ENCODE measurements at regions not wholly inside any gene's neighbourhood (a gene's known extent, or its start where the extent isn't known, plus 50 kb on each side); places are given as distances from the start of the nearest gene placed in this dataset.

DNA sequence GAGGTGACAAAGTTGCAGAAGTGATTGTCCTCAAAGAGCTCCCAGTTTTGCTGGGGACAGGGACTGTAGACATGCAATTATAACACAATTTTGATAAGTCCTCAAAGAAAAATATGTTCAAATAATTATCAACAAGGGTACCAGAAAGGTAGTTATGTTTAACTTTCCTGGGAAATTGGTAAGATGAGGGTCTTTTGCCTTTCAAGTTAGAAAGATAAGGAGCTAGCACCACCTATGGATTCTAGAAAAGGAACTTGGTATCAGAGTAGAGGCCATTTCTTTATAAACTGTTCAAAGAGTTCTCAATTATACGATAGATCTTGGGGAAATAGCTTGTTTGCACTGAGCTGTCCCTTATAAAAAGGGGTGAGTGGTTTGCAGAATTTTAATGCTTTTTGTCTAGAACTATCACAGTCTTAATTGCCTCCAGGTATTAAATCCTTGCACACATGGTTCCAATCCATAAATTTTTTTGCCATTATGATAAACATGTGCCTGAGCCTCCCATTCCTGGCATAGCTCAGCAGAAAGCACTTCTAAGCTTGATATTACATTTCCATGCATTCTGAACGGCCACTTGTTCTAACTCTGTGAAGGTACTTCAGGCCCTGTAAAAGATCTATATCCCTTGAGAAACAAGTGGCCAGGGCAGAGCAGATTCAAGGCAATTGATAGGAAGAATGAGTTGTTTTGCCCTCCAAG, 247.5 kb upstream of the LRIG1 start:
- Histone ChIP-seq H2AFZ (ENCODE audit: low read length) (no peak overlapping the region), H4K20me1 (ENCODE audit: insufficient read depth, low read length) (no peaks in the 10 kb centered on the region), H3K4me3 (ENCODE audit: insufficient read depth, low read length) (no peak overlapping the region), H3K27me3 (ENCODE audit: insufficient read depth, low read length) (no peaks in the 10 kb centered on the region), H3K27ac (ENCODE audit: low read depth, low read length) (no peak overlapping the region), H3K9me3 (ENCODE audit: low read depth, low read length) (no peaks in the 10 kb centered on the region), H3K36me3 (ENCODE audit: insufficient read depth, low read length) (no peaks in the 10 kb centered on the region), H3K79me2 (ENCODE audit: insufficient read depth, low read length) (no peaks in the 10 kb centered on the region), H3K4me2 (ENCODE audit: insufficient read depth, low read length) (no peak overlapping the region), H3K4me1 (ENCODE audit: insufficient read depth, low read length) (no peaks in the 10 kb centered on the region)
- TF ChIP-seq, protein P1, sequence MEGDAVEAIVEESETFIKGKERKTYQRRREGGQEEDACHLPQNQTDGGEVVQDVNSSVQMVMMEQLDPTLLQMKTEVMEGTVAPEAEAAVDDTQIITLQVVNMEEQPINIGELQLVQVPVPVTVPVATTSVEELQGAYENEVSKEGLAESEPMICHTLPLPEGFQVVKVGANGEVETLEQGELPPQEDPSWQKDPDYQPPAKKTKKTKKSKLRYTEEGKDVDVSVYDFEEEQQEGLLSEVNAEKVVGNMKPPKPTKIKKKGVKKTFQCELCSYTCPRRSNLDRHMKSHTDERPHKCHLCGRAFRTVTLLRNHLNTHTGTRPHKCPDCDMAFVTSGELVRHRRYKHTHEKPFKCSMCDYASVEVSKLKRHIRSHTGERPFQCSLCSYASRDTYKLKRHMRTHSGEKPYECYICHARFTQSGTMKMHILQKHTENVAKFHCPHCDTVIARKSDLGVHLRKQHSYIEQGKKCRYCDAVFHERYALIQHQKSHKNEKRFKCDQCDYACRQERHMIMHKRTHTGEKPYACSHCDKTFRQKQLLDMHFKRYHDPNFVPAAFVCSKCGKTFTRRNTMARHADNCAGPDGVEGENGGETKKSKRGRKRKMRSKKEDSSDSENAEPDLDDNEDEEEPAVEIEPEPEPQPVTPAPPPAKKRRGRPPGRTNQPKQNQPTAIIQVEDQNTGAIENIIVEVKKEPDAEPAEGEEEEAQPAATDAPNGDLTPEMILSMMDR (IDR thresholded peaks at IDR 0.05; ENCODE audit: extremely low read depth, low read depth, low read length): no peak
- DNase-seq (ENCODE audit: insufficient read length, low spot score, missing footprints): no peak

DNA sequence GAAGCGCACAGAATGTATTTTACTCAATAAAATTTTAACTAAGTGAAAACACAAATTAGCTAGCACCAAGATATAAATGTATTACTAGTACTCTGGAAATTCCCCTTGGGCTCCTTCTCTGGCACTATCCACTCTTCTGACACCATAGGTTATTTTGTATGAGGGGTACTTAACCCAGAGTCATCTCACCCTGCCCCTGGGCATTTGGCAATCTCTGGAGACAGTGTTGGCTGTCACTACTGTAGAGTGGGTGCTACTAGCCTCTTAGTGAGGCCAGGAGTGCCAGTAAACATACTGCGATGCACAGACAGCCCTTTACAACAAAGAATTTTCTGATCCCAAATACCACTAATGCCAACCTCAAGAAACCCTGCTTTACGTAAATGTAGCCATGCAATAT, 246.3 kb upstream of the KBTBD8 start:
- Histone ChIP-seq H3K4me1 (ENCODE audit: insufficient read depth, low read length) (no peaks in the 10 kb centered on the region), H3K4me3 (ENCODE audit: insufficient read depth, low read length) (no peak overlapping the region), H2AFZ (ENCODE audit: low read length) (no peak overlapping the region), H3K27me3 (ENCODE audit: insufficient read depth, low read length) (no peaks in the 10 kb centered on the region), H3K4me2 (ENCODE audit: insufficient read depth, low read length) (no peak overlapping the region), H3K27ac (ENCODE audit: low read depth, low read length) (no peak overlapping the region), H3K36me3 (ENCODE audit: insufficient read depth, low read length) (no peaks in the 10 kb centered on the region), H3K79me2 (ENCODE audit: insufficient read depth, low read length) (no peaks in the 10 kb centered on the region), H3K9me3 (ENCODE audit: low read depth, low read length) (no peaks in the 10 kb centered on the region), H4K20me1 (ENCODE audit: insufficient read depth, low read length) (no peaks in the 10 kb centered on the region)
- DNase-seq (ENCODE audit: insufficient read length, low spot score, missing footprints): no peak
- TF ChIP-seq, protein P1 (IDR thresholded peaks at IDR 0.05; ENCODE audit: extremely low read depth, low read depth, low read length): no peak

DNA sequence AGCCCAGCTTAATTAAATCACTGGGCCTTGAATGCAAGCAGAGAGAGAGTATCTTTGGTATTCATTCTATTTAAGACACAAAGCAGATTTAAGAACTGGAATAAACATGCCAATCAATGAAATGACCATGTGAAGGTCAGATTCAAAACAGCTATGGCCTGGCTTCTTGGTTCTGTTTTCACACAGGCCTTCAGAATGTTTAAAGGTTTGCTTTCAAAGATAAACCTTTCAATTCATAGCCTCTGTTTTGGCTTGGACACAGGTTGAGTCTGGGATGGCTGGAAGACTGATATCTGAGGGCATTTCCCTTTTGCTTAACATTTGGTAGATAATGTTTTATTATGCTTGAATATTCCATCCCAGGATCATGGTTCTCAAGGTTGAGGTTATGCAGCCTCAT, 244.4 kb upstream of the KBTBD8 start:
- H3K27ac ChIP-seq (ENCODE audit: low read depth, low read length): no peak overlapping the region
- H3K4me1 ChIP-seq (ENCODE audit: insufficient read depth, low read length): no peaks in the 10 kb centered on the region

DNA sequence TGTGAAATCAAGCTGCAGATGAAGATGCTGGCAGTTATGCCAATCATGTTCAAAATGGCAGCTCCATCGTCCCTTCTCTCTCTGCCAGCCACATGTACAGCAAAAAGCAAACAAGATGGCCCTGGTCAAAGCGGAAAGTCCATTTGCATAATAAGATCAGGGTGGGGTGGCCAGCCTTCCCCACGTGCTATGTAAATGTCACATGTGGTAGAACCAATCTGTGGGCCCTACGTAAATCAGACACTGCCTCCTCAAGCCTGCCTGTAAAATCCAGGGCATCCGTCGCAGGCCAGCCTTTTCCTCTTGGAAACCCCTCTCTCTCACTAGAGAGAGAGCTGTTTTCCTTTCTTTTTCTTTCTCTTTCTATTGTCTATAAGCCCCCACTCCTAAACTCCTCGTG, 243.5 kb upstream of the KBTBD8 start:
- H3K4me2 ChIP-seq (ENCODE audit: insufficient read depth, low read length): no peak overlapping the region
- H3K9me3 ChIP-seq (ENCODE audit: low read depth, low read length): no peaks in the 10 kb centered on the region
- no peaks in the 10 kb centered on the region for H3K27me3 ChIP-seq (ENCODE audit: insufficient read depth, low read length)
- H3K27ac ChIP-seq (ENCODE audit: low read depth, low read length): no peak overlapping the region
- no peak for DNase-seq (ENCODE audit: insufficient read length, low spot score, missing footprints)
- H3K4me1 ChIP-seq (ENCODE audit: insufficient read depth, low read length): no peaks in the 10 kb centered on the region
- no peak overlapping the region for H2AFZ ChIP-seq (ENCODE audit: low read length)
- H3K79me2 ChIP-seq (ENCODE audit: insufficient read depth, low read length): no peaks in the 10 kb centered on the region
- no peaks in the 10 kb centered on the region for H3K36me3 ChIP-seq (ENCODE audit: insufficient read depth, low read length)
- H4K20me1 ChIP-seq (ENCODE audit: insufficient read depth, low read length): no peaks in the 10 kb centered on the region
- TF ChIP-seq, protein P1 (IDR thresholded peaks at IDR 0.05; ENCODE audit: extremely low read depth, low read depth, low read length): no peak
- no peak overlapping the region for H3K4me3 ChIP-seq (ENCODE audit: insufficient read depth, low read length)

More for the DNA sequence above, 244.4 kb upstream of the KBTBD8 start:
- TF ChIP-seq, protein P1 (IDR thresholded peaks at IDR 0.05; ENCODE audit: extremely low read depth, low read depth, low read length): no peak
- Histone ChIP-seq H3K27me3 (ENCODE audit: insufficient read depth, low read length) (no peaks in the 10 kb centered on the region), H3K4me2 (ENCODE audit: insufficient read depth, low read length) (no peak overlapping the region), H3K9me3 (ENCODE audit: low read depth, low read length) (no peaks in the 10 kb centered on the region), H4K20me1 (ENCODE audit: insufficient read depth, low read length) (no peaks in the 10 kb centered on the region), H3K36me3 (ENCODE audit: insufficient read depth, low read length) (no peaks in the 10 kb centered on the region), H3K79me2 (ENCODE audit: insufficient read depth, low read length) (no peaks in the 10 kb centered on the region), H2AFZ (ENCODE audit: low read length) (no peak overlapping the region), H3K4me3 (ENCODE audit: insufficient read depth, low read length) (no peak overlapping the region)
- DNase-seq (ENCODE audit: insufficient read length, low spot score, missing footprints): no peak
